ENCODE measurements at regions not wholly inside any gene's neighbourhood (a gene's known extent, or its start where the extent isn't known, plus 50 kb on each side); places are given as distances from the start of the nearest gene placed in this dataset.

DNA sequence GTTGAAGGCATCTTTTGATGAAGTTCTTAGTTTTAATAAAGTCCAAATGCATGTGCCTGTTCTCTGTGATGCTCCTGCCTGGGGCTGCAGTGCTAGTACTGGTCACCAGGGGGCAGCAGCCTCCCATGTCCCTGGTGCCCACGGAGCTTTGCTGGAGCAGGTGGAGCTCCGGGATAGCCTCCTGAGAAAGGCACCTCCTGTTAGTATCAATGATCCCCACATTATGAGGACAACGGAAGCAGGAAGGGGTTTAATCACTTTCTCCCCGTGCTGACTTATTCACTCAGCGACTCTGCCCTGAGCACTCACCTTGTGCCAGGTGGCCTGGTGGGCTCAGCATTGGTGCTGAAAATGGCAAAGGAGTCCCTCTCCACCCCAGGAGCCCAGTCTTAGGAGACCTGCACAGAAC, 123.0 kb upstream of the PZP start:
- no peak for TF ChIP-seq POLR2A (IDR thresholded peaks at IDR 0.05)
- TF ChIP-seq, protein P1, sequence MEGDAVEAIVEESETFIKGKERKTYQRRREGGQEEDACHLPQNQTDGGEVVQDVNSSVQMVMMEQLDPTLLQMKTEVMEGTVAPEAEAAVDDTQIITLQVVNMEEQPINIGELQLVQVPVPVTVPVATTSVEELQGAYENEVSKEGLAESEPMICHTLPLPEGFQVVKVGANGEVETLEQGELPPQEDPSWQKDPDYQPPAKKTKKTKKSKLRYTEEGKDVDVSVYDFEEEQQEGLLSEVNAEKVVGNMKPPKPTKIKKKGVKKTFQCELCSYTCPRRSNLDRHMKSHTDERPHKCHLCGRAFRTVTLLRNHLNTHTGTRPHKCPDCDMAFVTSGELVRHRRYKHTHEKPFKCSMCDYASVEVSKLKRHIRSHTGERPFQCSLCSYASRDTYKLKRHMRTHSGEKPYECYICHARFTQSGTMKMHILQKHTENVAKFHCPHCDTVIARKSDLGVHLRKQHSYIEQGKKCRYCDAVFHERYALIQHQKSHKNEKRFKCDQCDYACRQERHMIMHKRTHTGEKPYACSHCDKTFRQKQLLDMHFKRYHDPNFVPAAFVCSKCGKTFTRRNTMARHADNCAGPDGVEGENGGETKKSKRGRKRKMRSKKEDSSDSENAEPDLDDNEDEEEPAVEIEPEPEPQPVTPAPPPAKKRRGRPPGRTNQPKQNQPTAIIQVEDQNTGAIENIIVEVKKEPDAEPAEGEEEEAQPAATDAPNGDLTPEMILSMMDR (IDR thresholded peaks at IDR 0.05) = peak in 1 of 3 donors; percentile 62
